SK-N-MC (cell line): ENCODE measurements at regions not wholly inside any gene's neighbourhood (a gene's known extent, or its start where the extent isn't known, plus 50 kb on each side); places are given as distances from the start of the nearest gene placed in this dataset.

ENCODE experiments used
- DNase-seq: peaks from one replicate; pipeline ENCODE4 v3.0.0-alpha.2; 2011; ENCODE audit warnings: low read depth, low spot score
- H3K27ac ChIP-seq: fragments of 200-600 bp; sonication (generic); 2 replicates; pipeline ENCODE4 v1.5.1; 2016; ENCODE audit warnings: mixed run types
- H3K36me3 ChIP-seq: fragments of 200-600 bp; sonication (generic); 2 replicates; pipeline ENCODE4 v1.6.1; 2017; ENCODE audit warnings: antibody characterized with exemption, low read length, mixed read lengths; ENCODE audit not compliant: insufficient read depth
- H3K4me3 ChIP-seq: fragments of 200-600 bp; sonication (generic); 2 replicates; pipeline ENCODE4 v1.5.1; 2016
- H3K9ac ChIP-seq: fragments of 200-600 bp; sonication (generic); 2 replicates; pipeline ENCODE4 v1.8.0; 2017; ENCODE audit warnings: mixed run types, mixed read lengths; ENCODE audit not compliant: insufficient read length
- H3K9me3 ChIP-seq: fragments of 200-600 bp; sonication (generic); 2 replicates; pipeline ENCODE4 v1.6.1; 2017; ENCODE audit warnings: low read depth, mild to moderate bottlenecking, antibody characterized with exemption, low read length, moderate library complexity, mixed read lengths
- EZH2 ChIP-seq: fragments of 200-600 bp; sonication (generic); IDR thresholded peaks from one replicate; pipeline ENCODE4 v1.6.1; 2017; ENCODE audit warnings: antibody characterized with exemption
- FOXP2 ChIP-seq: optimal IDR thresholded peaks from 2 replicates; pipeline ENCODE3; 2011; ENCODE audit warnings: mild to moderate bottlenecking, moderate library complexity; ENCODE audit not compliant: insufficient read depth; ENCODE audit errors: extremely low read length, control extremely low read depth
- POLR2AphosphoS5 ChIP-seq: IDR thresholded peaks from 2 replicates; pipeline ENCODE4 v1.6.1; 2012; ENCODE audit warnings: mild to moderate bottlenecking, low read depth, low read length, borderline replicate concordance

DNA sequence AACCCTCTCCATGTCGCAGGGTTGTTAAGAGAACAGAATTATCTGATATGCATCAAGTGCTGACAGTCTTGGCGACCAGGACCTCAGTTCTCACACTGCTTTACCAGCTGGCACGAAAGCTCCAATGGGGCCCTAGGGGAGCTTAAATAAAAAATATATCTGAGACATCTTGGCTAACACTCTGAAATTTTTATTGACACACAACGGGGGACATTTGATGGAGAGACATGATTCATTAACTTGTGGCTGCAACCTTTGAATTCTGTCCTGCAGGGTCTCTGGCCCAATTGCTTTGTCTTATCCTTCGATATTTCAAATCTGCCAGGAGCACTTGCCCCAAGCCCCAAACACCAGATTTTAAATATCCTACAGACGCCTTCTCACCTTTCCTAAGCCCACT, 567.0 kb downstream of the AJAP1 start:
- Histone ChIP-seq H3K27ac (no peak overlapping the region), H3K36me3 (no peaks in the 10 kb centered on the region)
- DNase-seq: no peak

GRCh38 chr1:5220821-5221220, 566.4 kb downstream of the AJAP1 start:
- Histone ChIP-seq H3K9ac (no peak overlapping the region), H3K36me3 (no peaks in the 10 kb centered on the region), H3K27ac (no peak overlapping the region), H3K9me3 (no peaks in the 10 kb centered on the region), H3K4me3 (no peak overlapping the region)
- DNase-seq: no peak
- TF ChIP-seq POLR2AphosphoS5 (no peak), FOXP2 (no peak), EZH2 (no peak)

More for the DNA sequence above, 567.0 kb downstream of the AJAP1 start:
- TF ChIP-seq FOXP2 (no peak), POLR2AphosphoS5 (no peak), EZH2 (no peak)
- no peaks in the 10 kb centered on the region for H3K9me3 ChIP-seq
- no peak overlapping the region for H3K4me3 ChIP-seq
- no peak overlapping the region for H3K9ac ChIP-seq

- DNase-seq: no peak
- TF ChIP-seq EZH2: no peak
- TF ChIP-seq FOXP2: no peak
- no peak for TF ChIP-seq POLR2AphosphoS5
- no peak overlapping the region for H3K9ac ChIP-seq
- H3K9me3 ChIP-seq: no peaks in the 10 kb centered on the region
- no peak overlapping the region for H3K4me3 ChIP-seq
- H3K27ac ChIP-seq: no peak overlapping the region
- H3K36me3 ChIP-seq: no peaks in the 10 kb centered on the region
These were observed 566.0 kb downstream of the AJAP1 start for GRCh38 chr1:5220421-5220820.

- H3K27ac ChIP-seq: no peak overlapping the region
- DNase-seq: no peak
- no peak overlapping the region for H3K9ac ChIP-seq
- no peaks in the 10 kb centered on the region for H3K9me3 ChIP-seq
- TF ChIP-seq EZH2: no peak
- TF ChIP-seq POLR2AphosphoS5: no peak
- TF ChIP-seq FOXP2: no peak
- H3K36me3 ChIP-seq: no peaks in the 10 kb centered on the region
- H3K4me3 ChIP-seq: no peak overlapping the region
These were observed 545.6 kb downstream of the AJAP1 start for GRCh38 chr1:5200006-5200405.

- Histone ChIP-seq H3K9me3 (no peaks in the 10 kb centered on the region), H3K27ac (no peak overlapping the region), H3K9ac (no peak overlapping the region), H3K4me3 (no peak overlapping the region), H3K36me3 (no peaks in the 10 kb centered on the region)
- DNase-seq: no peak
- TF ChIP-seq EZH2: no peak
- TF ChIP-seq POLR2AphosphoS5: no peak
These were observed 543.9 kb downstream of the AJAP1 start for GRCh38 chr1:5198328-5198727.

DNA sequence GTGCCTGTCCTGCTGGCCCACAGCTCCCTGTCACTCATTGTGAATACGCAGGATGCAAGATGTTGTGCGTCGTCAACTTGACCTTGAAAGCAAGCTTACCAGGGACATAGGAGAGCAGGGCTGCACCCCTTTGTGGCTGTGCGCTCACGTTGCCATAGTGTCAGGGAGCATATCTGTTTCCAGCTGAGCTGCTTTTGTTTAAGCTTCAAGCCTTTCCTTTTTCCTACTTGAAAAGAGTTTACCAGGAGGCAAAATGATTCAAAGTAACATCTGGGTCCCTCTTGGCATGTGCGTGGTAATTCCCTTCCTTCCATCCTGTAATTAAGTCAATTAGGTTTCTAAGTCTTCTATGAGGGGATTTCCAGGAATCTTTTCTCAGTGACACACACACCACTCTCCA, 537.1 kb downstream of the AJAP1 start:
- Histone ChIP-seq H3K27ac (no peak overlapping the region), H3K4me3 (no peak overlapping the region), H3K9me3 (no peaks in the 10 kb centered on the region), H3K36me3 (no peaks in the 10 kb centered on the region), H3K9ac (no peak overlapping the region)
- TF ChIP-seq POLR2AphosphoS5: no peak
- TF ChIP-seq EZH2: no peak
- TF ChIP-seq FOXP2: no peak
- no peak for DNase-seq

DNA sequence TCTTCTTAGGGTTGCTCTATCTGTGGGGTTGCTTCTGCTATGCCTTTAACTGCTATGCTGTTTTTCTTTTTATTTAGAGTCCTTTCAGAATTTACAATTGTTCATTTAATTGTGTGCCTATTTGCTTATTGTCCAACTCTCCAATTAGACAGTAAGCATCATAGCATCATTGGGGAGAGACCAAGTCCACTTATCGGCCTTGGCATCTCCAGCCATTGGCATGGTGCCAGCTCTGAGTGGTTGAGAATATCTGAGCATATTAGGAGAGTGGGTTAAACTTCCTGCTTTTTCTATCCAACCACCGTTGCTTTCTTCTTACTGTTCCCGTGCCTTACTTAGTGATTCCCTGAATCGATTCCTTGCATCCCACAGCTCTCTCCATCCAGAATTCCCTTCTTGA, 535.0 kb downstream of the AJAP1 start:
- no peak for DNase-seq
- no peaks in the 10 kb centered on the region for H3K36me3 ChIP-seq
- H3K9me3 ChIP-seq: no peaks in the 10 kb centered on the region
- TF ChIP-seq FOXP2 (no peak), EZH2 (no peak), POLR2AphosphoS5 (no peak)
- H3K4me3 ChIP-seq: no peak overlapping the region
- no peak overlapping the region for H3K9ac ChIP-seq
- H3K27ac ChIP-seq: no peak overlapping the region

GRCh38 chr1:5165762-5166161, 511.4 kb downstream of the AJAP1 start:
- Histone ChIP-seq H3K4me3 (no peak overlapping the region), H3K36me3 (no peaks in the 10 kb centered on the region), H3K9me3 (no peaks in the 10 kb centered on the region), H3K9ac (no peak overlapping the region), H3K27ac (no peak overlapping the region)
- no peak for DNase-seq
- TF ChIP-seq POLR2AphosphoS5 (no peak), FOXP2 (no peak), EZH2 (no peak)

DNA sequence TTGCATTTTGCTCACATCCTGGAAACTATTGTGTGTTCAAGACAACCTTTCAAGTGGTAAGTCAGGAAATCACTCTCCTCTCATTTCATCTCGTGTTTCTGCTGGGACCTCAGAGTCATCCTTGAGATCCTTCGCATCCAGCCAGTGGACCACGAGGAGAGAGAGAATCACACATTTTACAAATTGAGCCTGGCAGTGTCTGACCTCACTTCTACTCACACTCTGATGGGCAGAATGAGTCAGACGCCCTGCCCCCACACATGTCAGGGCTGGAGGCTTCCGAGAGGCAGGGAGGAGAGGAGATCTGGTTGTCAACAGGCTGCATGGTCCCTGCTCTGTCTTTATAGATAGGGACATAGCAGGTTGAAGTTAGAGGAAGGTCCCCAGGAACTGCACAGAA, 509.7 kb downstream of the AJAP1 start:
- TF ChIP-seq EZH2: no peak
- TF ChIP-seq POLR2AphosphoS5: no peak
- TF ChIP-seq FOXP2: no peak
- DNase-seq: no peak
- no peaks in the 10 kb centered on the region for H3K9me3 ChIP-seq
- no peak overlapping the region for H3K4me3 ChIP-seq
- no peaks in the 10 kb centered on the region for H3K36me3 ChIP-seq
- H3K27ac ChIP-seq: no peak overlapping the region
- no peak overlapping the region for H3K9ac ChIP-seq
